ENCODE measurements at regions not wholly inside any gene's neighbourhood (a gene's known extent, or its start where the extent isn't known, plus 50 kb on each side); places are given as distances from the start of the nearest gene placed in this dataset.

DNA sequence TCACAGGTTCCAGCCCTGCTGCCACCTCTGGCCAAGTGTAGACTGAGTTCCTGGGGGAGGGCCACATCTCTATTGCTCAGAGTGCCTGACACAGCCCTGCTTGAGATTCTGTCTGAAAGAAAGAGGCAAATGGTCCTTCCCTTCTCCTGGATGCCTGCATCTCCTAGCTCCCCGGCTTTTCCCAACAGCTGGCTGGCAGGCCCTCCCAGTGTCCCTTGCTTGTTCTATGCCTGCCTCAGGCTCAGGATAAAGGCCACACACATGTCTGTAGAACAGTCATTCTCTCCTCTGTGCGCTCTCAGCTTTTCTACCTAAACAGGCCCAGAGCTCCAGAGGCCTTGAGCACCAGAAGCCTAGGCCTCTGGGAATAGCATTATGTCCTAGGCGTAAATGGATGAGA lies 343.4 kb upstream of the USP24 start:
- no peak overlapping the region for H3K4me3 ChIP-seq (ENCODE audit: low read depth, low read length)
- TF ChIP-seq, protein P1, sequence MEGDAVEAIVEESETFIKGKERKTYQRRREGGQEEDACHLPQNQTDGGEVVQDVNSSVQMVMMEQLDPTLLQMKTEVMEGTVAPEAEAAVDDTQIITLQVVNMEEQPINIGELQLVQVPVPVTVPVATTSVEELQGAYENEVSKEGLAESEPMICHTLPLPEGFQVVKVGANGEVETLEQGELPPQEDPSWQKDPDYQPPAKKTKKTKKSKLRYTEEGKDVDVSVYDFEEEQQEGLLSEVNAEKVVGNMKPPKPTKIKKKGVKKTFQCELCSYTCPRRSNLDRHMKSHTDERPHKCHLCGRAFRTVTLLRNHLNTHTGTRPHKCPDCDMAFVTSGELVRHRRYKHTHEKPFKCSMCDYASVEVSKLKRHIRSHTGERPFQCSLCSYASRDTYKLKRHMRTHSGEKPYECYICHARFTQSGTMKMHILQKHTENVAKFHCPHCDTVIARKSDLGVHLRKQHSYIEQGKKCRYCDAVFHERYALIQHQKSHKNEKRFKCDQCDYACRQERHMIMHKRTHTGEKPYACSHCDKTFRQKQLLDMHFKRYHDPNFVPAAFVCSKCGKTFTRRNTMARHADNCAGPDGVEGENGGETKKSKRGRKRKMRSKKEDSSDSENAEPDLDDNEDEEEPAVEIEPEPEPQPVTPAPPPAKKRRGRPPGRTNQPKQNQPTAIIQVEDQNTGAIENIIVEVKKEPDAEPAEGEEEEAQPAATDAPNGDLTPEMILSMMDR (IDR thresholded peaks at IDR 0.05; ENCODE audit: borderline replicate concordance, insufficient read depth, low read depth, low read length): no peak

DNA sequence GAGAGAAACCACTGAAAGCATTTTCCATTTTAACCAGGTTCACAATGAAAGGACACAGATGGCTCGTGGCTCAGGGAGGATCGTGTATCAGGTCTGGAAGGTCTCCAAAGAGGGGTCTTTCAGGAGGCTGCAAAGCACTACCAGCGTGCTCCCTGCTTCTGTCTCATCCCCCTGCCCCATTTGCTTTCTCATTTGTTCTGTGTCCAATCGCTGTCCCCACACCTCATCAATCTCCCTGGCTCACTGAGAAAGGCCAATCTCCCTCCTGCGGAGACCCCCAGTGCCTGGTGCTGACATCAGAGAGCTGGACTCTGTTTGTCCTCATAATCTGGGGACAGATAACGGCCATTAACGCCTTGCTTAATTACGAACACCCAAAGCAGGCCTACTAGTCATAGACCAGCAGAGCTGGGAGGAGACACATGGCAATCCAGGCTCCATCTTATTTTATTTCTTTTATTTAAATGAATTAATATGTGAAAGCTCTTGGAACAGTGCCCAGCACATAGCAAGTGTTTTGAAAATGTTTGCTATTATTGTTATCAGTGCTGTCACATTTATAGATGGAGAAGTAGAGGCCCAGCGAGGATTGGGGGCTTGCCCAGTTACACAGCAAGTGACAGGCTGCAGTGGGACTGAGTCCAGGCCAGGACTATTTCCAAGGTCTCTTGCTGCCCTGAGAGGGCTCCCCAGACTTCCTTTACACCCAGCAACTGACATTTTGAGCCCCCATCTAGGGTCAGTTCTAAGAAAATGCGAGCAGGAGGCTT lies 341.0 kb upstream of the USP24 start:
- TF ChIP-seq, protein P1 (IDR thresholded peaks at IDR 0.05; ENCODE audit: borderline replicate concordance, insufficient read depth, low read depth, low read length): no peak

DNA sequence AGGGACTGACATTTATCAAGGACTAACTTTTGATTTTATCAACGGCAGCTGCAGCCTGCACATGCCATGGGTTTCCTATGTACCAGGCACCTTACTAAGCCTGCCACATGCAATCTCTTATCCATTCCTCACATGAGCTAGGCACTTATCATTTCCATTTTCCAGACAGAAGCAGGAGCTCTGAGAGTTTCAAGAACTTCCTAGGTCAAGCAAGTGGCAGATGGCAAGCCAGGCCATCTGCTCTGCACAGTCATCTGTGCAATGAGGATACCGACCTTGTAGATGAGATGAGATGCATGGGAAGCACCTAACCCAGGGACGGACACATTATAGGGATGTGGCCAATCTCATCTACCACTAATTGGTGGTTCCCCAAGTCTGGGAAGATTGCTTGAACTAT lies 339.4 kb upstream of the USP24 start:
- no peak overlapping the region for H3K4me3 ChIP-seq (ENCODE audit: low read depth, low read length)
- TF ChIP-seq, protein P1 (IDR thresholded peaks at IDR 0.05; ENCODE audit: borderline replicate concordance, insufficient read depth, low read depth, low read length): no peak

More for the DNA sequence above, 341.0 kb upstream of the USP24 start:
- H3K4me3 ChIP-seq (ENCODE audit: low read depth, low read length): no peak overlapping the region

DNA sequence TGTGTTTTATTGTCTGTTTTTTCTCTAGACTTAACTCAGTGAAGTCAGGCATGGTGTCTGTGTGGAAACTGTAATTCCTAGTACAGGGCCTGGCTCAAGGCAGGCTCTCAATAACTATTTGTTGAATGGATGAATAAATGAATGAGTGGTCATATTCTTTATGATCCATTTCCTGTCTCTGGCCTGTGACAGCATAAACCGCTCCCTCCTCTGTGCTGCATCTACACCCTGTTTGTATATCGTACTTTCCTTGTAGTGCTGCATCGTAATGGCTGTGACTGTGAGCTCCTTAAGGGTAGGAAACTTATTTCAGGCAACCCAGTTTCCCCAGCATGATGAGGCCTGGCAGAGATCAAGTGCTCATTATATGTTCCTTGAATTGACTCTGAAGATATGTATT lies 337.5 kb upstream of the USP24 start:
- H3K4me3 ChIP-seq (ENCODE audit: low read depth, low read length): no peak overlapping the region
- TF ChIP-seq, protein P1 (IDR thresholded peaks at IDR 0.05; ENCODE audit: borderline replicate concordance, insufficient read depth, low read depth, low read length): no peak

DNA sequence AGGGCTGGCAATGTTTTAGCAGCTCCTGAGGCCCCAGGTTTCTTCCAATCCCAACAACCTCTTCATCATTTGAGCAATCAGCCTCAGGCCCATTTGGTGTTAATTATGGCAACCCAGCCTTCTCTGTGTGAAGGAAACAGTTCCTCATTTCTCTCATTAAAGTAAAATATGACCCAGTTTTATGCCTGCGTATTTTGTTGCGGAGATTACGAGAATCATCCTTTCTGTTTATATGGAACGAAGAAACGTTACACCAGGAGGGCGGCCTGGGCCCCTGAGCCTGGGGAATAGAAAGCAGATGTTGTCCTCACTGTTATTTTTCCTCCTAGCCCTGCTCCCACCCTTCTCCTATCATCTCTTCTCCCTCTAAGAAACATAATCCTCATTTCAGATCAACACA lies 332.2 kb upstream of the USP24 start:
- no peak overlapping the region for H3K4me3 ChIP-seq (ENCODE audit: low read depth, low read length)
- TF ChIP-seq, protein P1 (IDR thresholded peaks at IDR 0.05; ENCODE audit: borderline replicate concordance, insufficient read depth, low read depth, low read length): no peak

DNA sequence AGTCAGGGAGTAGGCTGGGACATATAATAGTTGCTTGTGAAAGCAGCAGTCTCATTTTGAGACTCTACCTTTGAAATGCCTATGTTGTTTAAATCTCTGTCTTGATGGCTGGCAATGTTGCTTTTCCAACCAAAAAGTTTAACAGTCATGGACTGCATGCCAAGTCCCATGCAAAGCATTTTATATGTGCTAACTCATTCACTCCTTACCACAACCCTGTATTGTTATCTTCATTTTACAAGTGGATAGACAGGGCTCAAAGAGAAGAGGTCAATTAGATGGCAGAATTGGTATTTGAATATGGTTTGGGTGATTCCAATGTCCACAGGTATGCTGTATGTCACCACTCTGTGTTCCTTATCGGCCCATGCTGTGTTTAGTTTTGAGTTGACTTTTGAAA lies 331.4 kb upstream of the USP24 start:
- TF ChIP-seq, protein P1 (IDR thresholded peaks at IDR 0.05; ENCODE audit: borderline replicate concordance, insufficient read depth, low read depth, low read length): no peak
- no peak overlapping the region for H3K4me3 ChIP-seq (ENCODE audit: low read depth, low read length)

DNA sequence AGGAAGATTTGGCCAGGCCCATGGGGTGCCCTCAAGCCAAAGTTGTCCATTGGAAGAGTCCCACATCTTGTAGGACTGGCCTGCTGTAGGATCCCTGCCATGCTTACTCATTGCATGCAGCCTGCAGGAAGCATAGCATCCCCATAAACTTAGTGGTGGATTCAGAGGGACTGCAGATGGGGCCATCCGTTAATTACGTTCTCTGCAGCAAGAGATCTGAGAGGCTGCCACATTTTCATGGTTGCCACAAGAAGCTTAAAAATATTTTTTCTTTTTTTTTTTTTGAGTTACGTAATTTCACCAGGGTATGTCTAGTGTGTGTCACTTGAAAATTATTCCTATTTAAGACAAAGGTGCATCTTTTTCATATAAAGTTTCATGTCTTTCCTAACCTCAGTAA lies 329.7 kb upstream of the USP24 start:
- TF ChIP-seq, protein P1 (IDR thresholded peaks at IDR 0.05; ENCODE audit: borderline replicate concordance, insufficient read depth, low read depth, low read length): no peak
- H3K4me3 ChIP-seq (ENCODE audit: low read depth, low read length): no peak overlapping the region

Measured in GM12875 (cell line).